ENCODE measurements at regions not wholly inside any gene's neighbourhood (a gene's known extent, or its start where the extent isn't known, plus 50 kb on each side); places are given as distances from the start of the nearest gene placed in this dataset.

DNA sequence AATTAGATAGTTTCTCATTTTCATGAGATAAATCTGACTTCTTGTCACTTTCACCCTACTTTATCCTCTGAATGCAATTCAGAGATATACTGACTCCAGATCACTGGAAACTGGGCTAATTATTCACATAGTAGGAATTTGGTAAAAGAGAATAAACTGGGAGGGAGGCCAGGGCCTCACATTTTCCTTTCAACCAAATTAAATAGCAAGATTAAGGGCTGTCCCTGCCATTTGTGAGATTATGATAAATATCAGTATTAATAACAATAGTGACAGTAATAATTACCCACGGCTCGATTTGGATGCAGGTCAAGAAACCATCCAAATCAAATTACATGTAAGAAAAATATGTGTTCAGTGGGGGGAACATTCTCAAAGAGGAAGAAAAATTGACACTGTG lies 140.5 kb downstream of the CD83 start:
- no peak overlapping the region for H3K4me3 ChIP-seq (ENCODE audit: low read length)
- H3K9ac ChIP-seq (ENCODE audit: low read depth, low read length), result no peak overlapping the region
- no peak overlapping the region for H3K27ac ChIP-seq (ENCODE audit: low read depth, low read length)
- H3K27me3 ChIP-seq (ENCODE audit: insufficient read depth, low read length), result no peaks in the 10 kb centered on the region
- H3K9me3 ChIP-seq (ENCODE audit: insufficient read depth, low read depth, low read length), result peaks cover 15% of the 10 kb centered on the region
- H3K4me1 ChIP-seq (ENCODE audit: insufficient read depth, low read length), result peaks cover 10% of the 10 kb centered on the region
- no peaks in the 10 kb centered on the region for H3K36me3 ChIP-seq (ENCODE audit: insufficient read depth, low read length)
- no CpG with 5 or more reads among the region's 2 CpGs for WGBS

DNA sequence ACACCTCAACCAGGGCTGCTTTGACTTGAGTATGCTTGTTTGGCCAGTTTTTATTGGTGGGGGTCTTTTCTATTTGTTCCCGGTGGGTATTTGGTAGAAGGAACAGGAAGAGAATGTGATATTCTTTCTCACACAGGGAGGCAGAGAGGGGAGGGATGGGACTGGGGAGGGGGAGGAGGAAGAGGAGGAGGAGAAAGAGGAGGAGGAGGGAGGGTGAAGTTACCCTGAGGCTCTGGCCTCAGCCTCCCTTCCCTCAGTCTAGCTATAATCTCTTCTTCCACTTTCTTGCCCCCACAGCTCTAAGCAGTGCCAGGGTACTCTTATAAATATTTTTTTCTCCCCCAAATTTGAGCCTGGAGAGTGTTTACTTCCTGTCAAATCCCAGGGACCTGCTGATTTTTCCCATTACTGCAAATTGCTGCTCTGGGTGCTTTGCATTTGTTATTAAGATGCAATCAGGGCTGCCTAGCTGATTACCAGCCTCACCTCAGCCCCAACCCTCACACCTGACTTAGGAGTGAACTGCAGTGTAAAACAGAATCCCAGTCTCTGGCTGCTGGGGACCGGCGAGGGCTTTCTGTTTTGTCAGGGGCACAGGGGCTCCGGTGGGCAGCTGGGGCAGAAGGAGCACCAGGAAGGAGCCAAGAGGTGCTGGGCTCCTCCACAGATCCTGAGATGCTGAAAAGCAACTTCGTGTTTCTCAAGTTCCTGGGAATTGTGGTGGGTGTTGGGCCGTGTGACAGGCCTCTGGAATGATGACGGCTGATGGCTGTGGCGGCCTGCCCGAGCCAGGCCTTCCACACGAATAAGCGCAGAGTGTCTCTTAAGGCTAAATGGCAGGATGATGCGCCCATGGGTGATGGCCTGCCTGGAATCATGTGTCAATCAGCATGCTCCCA lies 141.4 kb downstream of the CD83 start:
- peaks cover 23% of the 10 kb centered on the region for H3K9me3 ChIP-seq (ENCODE audit: insufficient read depth, low read depth, low read length)
- 0 out of 2 replicates have a peak overlapping the region, but pooled peaks have one; percentile 3 for H3K27ac ChIP-seq (ENCODE audit: low read depth, low read length)
- WGBS, result 67% methylated on average over 12 of the region's 12 CpGs
- peaks cover 10% of the 10 kb centered on the region for H3K4me1 ChIP-seq (ENCODE audit: insufficient read depth, low read length)
- no peaks in the 10 kb centered on the region for H3K27me3 ChIP-seq (ENCODE audit: insufficient read depth, low read length)
- H3K4me3 ChIP-seq (ENCODE audit: low read length), result no peak overlapping the region
- H3K36me3 ChIP-seq (ENCODE audit: insufficient read depth, low read length), result no peaks in the 10 kb centered on the region
- H3K9ac ChIP-seq (ENCODE audit: low read depth, low read length), result no peak overlapping the region

DNA sequence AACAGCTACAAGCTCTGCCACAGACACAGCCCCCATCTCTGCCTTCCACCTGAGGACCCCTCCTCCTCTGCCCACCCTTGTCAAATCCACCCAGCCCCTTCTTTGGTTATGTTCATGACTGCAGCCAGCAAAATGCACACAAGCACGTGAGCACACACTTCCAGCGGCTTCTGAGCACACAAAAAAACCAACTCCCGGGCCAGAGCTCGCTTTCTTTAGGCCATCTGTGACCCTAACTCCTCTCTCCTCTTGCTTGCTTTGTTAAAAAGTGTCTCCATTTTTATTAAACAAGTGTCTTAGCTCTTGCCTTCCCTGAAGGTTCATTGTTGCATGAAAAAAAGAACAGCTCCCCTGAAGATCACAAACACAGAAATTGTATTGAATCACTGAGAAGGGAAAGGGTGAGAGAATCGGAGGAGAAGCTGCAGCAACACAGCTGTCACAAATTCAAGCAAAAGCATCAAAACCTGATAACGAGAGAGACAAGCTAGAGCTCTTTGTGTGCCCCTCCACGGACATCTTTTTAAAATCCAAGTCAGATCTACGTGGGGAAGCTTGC lies 142.1 kb downstream of the CD83 start:
- 87% methylated on average over 8 of the region's 8 CpGs for WGBS
- peaks cover 28% of the 10 kb centered on the region for H3K9me3 ChIP-seq (ENCODE audit: insufficient read depth, low read depth, low read length)
- H3K9ac ChIP-seq (ENCODE audit: low read depth, low read length), result no peak overlapping the region
- H3K27me3 ChIP-seq (ENCODE audit: insufficient read depth, low read length), result no peaks in the 10 kb centered on the region
- no peak overlapping the region for H3K27ac ChIP-seq (ENCODE audit: low read depth, low read length)
- no peak overlapping the region for H3K4me3 ChIP-seq (ENCODE audit: low read length)
- no peaks in the 10 kb centered on the region for H3K36me3 ChIP-seq (ENCODE audit: insufficient read depth, low read length)
- peaks cover 10% of the 10 kb centered on the region for H3K4me1 ChIP-seq (ENCODE audit: insufficient read depth, low read length)

DNA sequence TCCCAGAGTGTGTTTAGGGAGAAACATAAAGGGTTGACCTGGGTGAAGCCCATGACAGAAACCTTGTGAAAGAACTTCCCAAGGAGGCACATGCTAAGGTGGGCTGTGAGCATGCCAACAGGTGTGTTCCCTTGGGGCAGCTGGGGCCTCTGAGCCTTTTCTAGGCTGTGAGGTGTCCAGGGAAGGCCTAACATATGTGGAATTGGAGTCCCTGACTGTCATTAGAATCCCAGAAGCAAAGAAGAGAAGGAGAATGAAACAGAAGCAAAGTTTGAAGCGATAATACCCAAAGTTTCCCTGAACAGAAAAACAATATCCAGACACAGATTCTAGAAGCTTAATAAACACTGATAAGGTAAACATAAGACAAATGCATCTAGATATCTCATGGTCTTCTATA lies 143.3 kb downstream of the CD83 start:
- 100% methylated on average over 1 of the region's 1 CpG for WGBS
- no peak overlapping the region for H3K4me3 ChIP-seq (ENCODE audit: low read length)
- H3K4me1 ChIP-seq (ENCODE audit: insufficient read depth, low read length), result peaks cover 10% of the 10 kb centered on the region
- H3K27ac ChIP-seq (ENCODE audit: low read depth, low read length), result no peak overlapping the region
- H3K9me3 ChIP-seq (ENCODE audit: insufficient read depth, low read depth, low read length), result peaks cover 28% of the 10 kb centered on the region
- no peaks in the 10 kb centered on the region for H3K27me3 ChIP-seq (ENCODE audit: insufficient read depth, low read length)
- H3K9ac ChIP-seq (ENCODE audit: low read depth, low read length), result no peak overlapping the region
- no peaks in the 10 kb centered on the region for H3K36me3 ChIP-seq (ENCODE audit: insufficient read depth, low read length)

DNA sequence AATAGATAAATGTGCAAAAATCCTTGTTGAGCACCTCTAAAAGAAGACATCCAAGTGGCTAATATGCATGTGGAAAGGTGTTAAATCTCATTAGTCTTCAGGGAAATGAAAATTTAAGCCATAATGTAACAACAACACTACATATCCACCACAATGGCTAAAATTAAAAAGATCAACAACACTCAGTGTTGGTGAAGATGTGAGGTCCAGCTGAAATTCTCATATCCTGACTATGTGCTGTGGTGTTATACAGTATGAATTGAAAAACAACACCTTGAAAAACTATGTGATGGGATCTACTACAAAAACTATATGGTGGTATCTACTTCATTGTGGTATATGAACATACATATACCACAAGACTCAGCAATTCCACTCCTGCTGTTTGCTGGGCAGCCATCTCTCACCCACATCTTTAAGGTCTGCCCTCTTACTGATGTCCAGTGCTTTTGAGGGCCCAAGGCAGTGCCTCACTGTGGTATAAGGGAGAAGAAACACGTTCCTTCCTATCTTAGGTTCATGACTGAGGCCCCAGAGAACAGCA lies 146.4 kb downstream of the CD83 start:
- H3K36me3 ChIP-seq (ENCODE audit: insufficient read depth, low read length), result no peaks in the 10 kb centered on the region
- peaks cover 28% of the 10 kb centered on the region for H3K9me3 ChIP-seq (ENCODE audit: insufficient read depth, low read depth, low read length)
- WGBS, result 100% methylated on average over 1 of the region's 1 CpG
- H3K4me3 ChIP-seq (ENCODE audit: low read length), result no peak overlapping the region
- H3K27ac ChIP-seq (ENCODE audit: low read depth, low read length), result no peak overlapping the region
- peaks cover 3% of the 10 kb centered on the region for H3K4me1 ChIP-seq (ENCODE audit: insufficient read depth, low read length)
- no peaks in the 10 kb centered on the region for H3K27me3 ChIP-seq (ENCODE audit: insufficient read depth, low read length)
- no peak overlapping the region for H3K9ac ChIP-seq (ENCODE audit: low read depth, low read length)

DNA sequence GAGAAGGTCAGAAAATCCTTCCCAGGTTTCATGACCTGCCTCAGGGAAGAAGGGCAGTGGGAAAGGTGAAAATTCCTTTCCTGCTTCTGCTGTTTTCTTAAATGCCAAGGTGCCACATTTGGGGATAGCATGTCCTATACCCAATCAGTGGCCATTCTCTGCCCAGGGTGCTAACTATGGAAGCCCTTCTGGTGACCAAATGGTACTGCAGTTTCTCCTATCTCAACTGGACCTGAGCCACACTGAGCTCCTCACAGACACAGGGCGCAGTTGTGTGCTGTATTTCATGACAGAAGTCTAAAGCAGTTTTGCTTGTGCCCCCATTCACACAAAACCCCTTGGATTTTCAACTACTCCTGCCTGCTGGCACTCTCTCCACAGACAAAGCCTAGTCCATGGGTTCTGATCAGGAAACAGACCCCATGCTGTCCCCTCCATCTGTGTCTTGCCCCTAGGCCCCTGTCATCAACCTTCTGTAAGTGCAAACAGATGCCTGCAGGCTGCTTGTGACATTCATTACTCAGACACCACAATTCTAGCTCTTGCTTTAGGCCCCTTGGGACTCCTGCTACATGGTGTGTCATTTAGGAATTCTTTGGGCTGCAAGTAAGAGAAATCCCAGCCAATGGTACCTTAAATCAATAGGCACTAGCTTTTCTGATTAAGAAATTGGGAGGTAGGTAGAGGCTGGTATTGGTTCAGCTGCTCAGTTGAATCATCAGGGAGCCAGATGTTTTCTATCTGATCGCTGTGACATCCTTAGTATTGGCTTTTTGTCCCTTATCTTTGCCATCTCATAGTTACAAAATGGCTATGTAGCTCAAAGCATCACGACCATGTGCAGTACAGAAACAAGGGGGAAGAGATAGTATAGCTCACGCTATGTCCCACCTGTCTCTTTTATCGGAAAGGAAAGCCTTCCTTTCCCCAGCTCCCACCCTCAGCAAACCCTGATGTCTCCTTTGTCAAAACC lies 147.8 kb downstream of the CD83 start:
- 96% methylated on average over 5 of the region's 5 CpGs for WGBS
- no peak overlapping the region for H3K27ac ChIP-seq (ENCODE audit: low read depth, low read length)
- no peaks in the 10 kb centered on the region for H3K27me3 ChIP-seq (ENCODE audit: insufficient read depth, low read length)
- no peak overlapping the region for H3K4me3 ChIP-seq (ENCODE audit: low read length)
- peaks cover 28% of the 10 kb centered on the region for H3K9me3 ChIP-seq (ENCODE audit: insufficient read depth, low read depth, low read length)
- H3K9ac ChIP-seq (ENCODE audit: low read depth, low read length), result no peak overlapping the region
- no peaks in the 10 kb centered on the region for H3K36me3 ChIP-seq (ENCODE audit: insufficient read depth, low read length)
- H3K4me1 ChIP-seq (ENCODE audit: insufficient read depth, low read length), result no peaks in the 10 kb centered on the region

DNA sequence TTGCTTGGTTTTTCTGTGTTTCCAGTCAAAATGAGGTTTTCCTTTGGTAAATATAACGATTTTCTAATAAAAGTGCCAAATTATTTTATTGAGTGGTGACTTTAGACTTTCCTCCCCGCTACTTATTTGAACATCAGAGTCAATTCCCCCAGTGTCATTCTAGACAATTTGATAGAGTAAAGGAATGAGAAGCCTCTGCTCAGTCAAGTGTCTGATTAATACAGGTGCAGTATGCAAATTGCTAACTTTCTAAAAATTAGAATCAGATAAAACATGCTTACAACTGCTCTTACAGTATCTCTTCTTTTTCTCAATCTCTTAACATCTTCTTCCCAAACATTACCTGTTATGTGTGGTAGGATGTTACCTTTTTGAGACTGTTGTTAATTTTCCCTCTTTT lies 148.7 kb downstream of the CD83 start:
- no peak overlapping the region for H3K27ac ChIP-seq (ENCODE audit: low read depth, low read length)
- 100% methylated on average over 2 of the region's 2 CpGs for WGBS

DNA sequence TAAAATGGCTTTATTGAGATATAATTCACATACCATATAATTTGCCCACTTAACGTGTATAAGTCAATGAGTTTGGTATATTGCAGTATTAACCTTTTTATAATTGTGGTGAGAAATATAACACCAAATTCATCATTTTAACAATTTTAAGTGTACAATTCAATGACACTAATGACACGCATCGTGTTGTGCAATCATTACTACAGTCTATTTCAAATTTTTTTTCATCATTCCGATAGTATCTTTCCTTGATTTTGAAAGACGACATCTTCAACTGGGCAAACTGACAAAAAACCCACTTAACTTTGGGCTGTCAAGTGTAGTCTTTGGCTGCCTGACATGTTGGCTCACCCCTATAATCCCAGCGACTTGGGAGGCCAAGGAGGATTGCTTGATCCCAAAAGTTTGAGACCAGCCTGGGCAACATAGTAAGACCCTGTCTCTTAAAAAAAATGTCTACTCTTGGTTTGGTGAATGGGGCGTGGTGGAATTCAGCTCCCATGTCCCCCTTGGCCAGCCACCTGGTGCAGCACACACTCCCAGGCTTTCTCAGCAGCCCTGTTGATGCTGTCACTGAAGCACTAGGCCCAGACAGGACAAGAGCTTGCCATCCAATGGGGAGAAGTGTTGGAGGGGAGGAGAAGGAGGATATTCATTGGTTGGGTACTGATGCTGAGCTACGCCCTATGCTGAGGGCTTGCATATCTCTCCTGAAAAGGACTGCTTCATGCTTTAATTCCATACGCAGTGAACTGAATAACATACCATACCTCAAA lies 150.5 kb downstream of the CD83 start:
- Histone ChIP-seq H3K4me3 (ENCODE audit: low read length) (no peak overlapping the region), H3K4me1 (ENCODE audit: insufficient read depth, low read length) (peaks cover 5% of the 10 kb centered on the region; the same call in 1 of the 2 replicates), H3K9me3 (ENCODE audit: insufficient read depth, low read depth, low read length) (peaks cover 19% of the 10 kb centered on the region), H3K36me3 (ENCODE audit: insufficient read depth, low read length) (no peaks in the 10 kb centered on the region), H3K27ac (ENCODE audit: low read depth, low read length) (no peak overlapping the region), H3K27me3 (ENCODE audit: insufficient read depth, low read length) (no peaks in the 10 kb centered on the region), H3K9ac (ENCODE audit: low read depth, low read length) (no peak overlapping the region)
- WGBS, result 98% methylated on average over 8 of the region's 9 CpGs

More for the DNA sequence above, 148.7 kb downstream of the CD83 start:
- Histone ChIP-seq H3K4me3 (ENCODE audit: low read length) (no peak overlapping the region), H3K9ac (ENCODE audit: low read depth, low read length) (no peak overlapping the region), H3K36me3 (ENCODE audit: insufficient read depth, low read length) (no peaks in the 10 kb centered on the region), H3K27me3 (ENCODE audit: insufficient read depth, low read length) (no peaks in the 10 kb centered on the region), H3K4me1 (ENCODE audit: insufficient read depth, low read length) (no peaks in the 10 kb centered on the region), H3K9me3 (ENCODE audit: insufficient read depth, low read depth, low read length) (peaks cover 20% of the 10 kb centered on the region)

DNA sequence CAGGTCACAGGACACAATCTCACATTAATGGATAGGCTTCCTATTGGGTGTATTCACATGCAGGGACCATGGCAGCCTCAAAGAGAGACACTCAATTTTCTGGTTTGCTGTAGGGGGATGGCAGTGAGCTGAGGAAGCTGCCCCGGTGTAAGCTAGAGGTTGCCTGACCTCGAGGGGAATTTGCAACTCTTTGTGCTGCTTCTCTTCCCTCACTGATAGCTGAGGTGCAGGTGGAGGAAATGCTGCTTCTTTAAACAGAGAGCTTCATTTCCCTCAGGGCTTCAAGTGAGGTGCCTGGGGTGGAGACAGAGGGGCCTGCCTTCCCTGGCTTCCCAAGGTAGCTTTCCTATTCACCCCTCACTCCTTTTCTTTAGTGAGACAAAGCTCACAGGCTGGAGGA lies 151.9 kb downstream of the CD83 start:
- H3K4me1 ChIP-seq (ENCODE audit: insufficient read depth, low read length), result peaks cover 15% of the 10 kb centered on the region
- 65% methylated on average over 2 of the region's 2 CpGs for WGBS
- H3K27ac ChIP-seq (ENCODE audit: low read depth, low read length), result no peak overlapping the region

DNA sequence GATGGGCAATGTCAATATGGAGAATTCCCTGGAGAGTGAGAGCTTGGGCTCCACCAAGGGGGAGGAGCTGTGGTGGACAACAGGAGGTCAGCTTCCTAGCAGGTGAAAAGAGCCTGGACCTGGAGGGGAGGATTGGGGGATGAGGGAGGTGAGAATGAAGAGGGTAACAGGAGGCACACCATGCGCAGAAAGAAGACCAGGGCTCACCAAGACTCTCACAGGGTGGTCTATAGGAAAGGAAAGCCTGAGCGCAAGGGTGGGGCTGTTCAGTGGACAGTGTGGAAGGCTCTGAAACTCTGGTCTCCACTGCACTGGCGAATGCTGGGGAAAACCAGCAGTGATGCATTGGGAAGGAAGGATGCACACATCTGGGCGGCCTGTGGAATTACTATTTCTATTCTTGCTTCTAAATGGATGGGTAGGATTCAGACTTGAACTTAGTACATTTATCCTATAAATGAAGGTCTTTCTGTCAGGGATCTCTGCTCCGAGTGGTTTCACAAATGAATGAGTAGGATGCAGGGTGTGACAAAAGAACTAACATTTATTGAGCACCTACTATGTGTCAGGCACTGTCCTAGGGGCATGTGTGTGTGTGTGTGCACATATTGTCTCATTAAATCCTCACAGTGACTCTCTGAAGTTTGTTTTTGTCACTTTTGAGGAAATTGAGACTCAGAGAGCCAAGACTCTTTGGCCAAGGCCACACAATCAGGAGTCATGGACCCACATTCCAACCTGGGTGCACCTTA lies 152.7 kb downstream of the CD83 start:
- Histone ChIP-seq H3K27me3 (ENCODE audit: insufficient read depth, low read length) (peaks cover 14% of the 10 kb centered on the region), H3K4me1 (ENCODE audit: insufficient read depth, low read length) (peaks cover 19% of the 10 kb centered on the region), H3K36me3 (ENCODE audit: insufficient read depth, low read length) (no peaks in the 10 kb centered on the region), H3K9ac (ENCODE audit: low read depth, low read length) (no peak overlapping the region), H3K4me3 (ENCODE audit: low read length) (no peak overlapping the region), H3K27ac (ENCODE audit: low read depth, low read length) (no peak overlapping the region), H3K9me3 (ENCODE audit: insufficient read depth, low read depth, low read length) (peaks cover 5% of the 10 kb centered on the region)
- 99% methylated on average over 5 of the region's 5 CpGs for WGBS

More for the DNA sequence above, 151.9 kb downstream of the CD83 start:
- Histone ChIP-seq H3K9me3 (ENCODE audit: insufficient read depth, low read depth, low read length) (peaks cover 5% of the 10 kb centered on the region), H3K36me3 (ENCODE audit: insufficient read depth, low read length) (no peaks in the 10 kb centered on the region), H3K4me3 (ENCODE audit: low read length) (no peak overlapping the region), H3K9ac (ENCODE audit: low read depth, low read length) (no peak overlapping the region), H3K27me3 (ENCODE audit: insufficient read depth, low read length) (peaks cover 8% of the 10 kb centered on the region)
